ENCODE measurements at regions not wholly inside any gene's neighbourhood (a gene's known extent, or its start where the extent isn't known, plus 50 kb on each side); places are given as distances from the start of the nearest gene placed in this dataset.

GRCh38 chr5:118592229-118593002 is 395.9 kb downstream of the DTWD2 start:
- no peak for TF ChIP-seq EZH2 (IDR thresholded peaks at IDR 0.05; ENCODE audit: low read length)
- TF ChIP-seq, protein P1, sequence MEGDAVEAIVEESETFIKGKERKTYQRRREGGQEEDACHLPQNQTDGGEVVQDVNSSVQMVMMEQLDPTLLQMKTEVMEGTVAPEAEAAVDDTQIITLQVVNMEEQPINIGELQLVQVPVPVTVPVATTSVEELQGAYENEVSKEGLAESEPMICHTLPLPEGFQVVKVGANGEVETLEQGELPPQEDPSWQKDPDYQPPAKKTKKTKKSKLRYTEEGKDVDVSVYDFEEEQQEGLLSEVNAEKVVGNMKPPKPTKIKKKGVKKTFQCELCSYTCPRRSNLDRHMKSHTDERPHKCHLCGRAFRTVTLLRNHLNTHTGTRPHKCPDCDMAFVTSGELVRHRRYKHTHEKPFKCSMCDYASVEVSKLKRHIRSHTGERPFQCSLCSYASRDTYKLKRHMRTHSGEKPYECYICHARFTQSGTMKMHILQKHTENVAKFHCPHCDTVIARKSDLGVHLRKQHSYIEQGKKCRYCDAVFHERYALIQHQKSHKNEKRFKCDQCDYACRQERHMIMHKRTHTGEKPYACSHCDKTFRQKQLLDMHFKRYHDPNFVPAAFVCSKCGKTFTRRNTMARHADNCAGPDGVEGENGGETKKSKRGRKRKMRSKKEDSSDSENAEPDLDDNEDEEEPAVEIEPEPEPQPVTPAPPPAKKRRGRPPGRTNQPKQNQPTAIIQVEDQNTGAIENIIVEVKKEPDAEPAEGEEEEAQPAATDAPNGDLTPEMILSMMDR (optimal IDR thresholded peaks at IDR 0.05 in 1 of 3, IDR thresholded peaks at IDR 0.05 in 1 of 3, conservative IDR thresholded peaks at IDR 0.05 in 1 of 3; ENCODE audit: extremely low read depth in 1 of 3, insufficient read depth in 2 of 3, low read length in 3 of 3) = no peak

Data from keratinocyte (primary cell).